PC-9 (cell line): ENCODE measurements at regions not wholly inside any gene's neighbourhood (a gene's known extent, or its start where the extent isn't known, plus 50 kb on each side); places are given as distances from the start of the nearest gene placed in this dataset.

Experiments
- EZH2 ChIP-seq: fragments of 200-600 bp; sonication (generic); IDR thresholded peaks from 2 replicates; pipeline ENCODE4 v1.8.0; 2017; ENCODE audit warnings: antibody characterized with exemption, low read depth
- TF ChIP-seq, protein P1 (sequence below): fragments of 200-600 bp; sonication (generic); conservative IDR thresholded peaks from 2 replicates; pipeline ENCODE4 v1.6.1; 2017; ENCODE audit warnings: mixed run types, antibody characterized with exemption, mild to moderate bottlenecking, moderate library complexity

DNA sequence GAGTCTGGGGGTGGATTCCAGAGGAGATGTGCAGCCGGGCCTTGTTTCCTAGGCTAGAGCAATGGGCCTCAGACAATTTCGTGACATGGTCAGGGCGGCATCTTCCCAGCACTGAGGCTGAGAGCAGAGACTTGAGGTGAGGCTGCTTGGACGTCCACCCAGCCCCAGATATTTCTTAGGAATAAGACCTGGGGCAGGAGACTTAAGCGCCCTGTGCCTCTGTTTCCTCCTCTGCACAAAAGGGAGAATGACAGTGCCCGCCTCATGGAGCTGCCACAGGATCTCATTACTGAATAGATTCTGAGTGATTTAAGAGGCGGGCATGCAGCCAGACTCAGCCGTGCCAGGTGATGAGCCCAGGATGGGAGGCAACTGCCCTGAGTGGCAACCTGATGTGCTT, 297.9 kb upstream of the SFSWAP start:
- no peak for TF ChIP-seq EZH2
- TF ChIP-seq, protein P1, sequence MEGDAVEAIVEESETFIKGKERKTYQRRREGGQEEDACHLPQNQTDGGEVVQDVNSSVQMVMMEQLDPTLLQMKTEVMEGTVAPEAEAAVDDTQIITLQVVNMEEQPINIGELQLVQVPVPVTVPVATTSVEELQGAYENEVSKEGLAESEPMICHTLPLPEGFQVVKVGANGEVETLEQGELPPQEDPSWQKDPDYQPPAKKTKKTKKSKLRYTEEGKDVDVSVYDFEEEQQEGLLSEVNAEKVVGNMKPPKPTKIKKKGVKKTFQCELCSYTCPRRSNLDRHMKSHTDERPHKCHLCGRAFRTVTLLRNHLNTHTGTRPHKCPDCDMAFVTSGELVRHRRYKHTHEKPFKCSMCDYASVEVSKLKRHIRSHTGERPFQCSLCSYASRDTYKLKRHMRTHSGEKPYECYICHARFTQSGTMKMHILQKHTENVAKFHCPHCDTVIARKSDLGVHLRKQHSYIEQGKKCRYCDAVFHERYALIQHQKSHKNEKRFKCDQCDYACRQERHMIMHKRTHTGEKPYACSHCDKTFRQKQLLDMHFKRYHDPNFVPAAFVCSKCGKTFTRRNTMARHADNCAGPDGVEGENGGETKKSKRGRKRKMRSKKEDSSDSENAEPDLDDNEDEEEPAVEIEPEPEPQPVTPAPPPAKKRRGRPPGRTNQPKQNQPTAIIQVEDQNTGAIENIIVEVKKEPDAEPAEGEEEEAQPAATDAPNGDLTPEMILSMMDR, result no peak
